A204.1 (cell line): ENCODE measurements at regions not wholly inside any gene's neighbourhood (a gene's known extent, or its start where the extent isn't known, plus 50 kb on each side); places are given as distances from the start of the nearest gene placed in this dataset.

Source experiments
- FAIRE-seq: peaks from 2 replicates; lab custom pipeline; 2012; peaks lifted over from hg19 to GRCh38; lab: Jason Lieb, UNC

GRCh38 chr5:135234666-135235401 lies 164.2 kb downstream of the MACROH2A1 start:
- FAIRE-seq = no peak

GRCh38 chr5:135234242-135234641 lies 164.8 kb downstream of the MACROH2A1 start:
- no peak for FAIRE-seq

- FAIRE-seq = no peak
Observed at GRCh38 chr5:135233477-135233876, 165.6 kb downstream of the MACROH2A1 start.

- FAIRE-seq = no peak
Observed at GRCh38 chr5:135232958-135233357, 166.1 kb downstream of the MACROH2A1 start.

GRCh38 chr5:135231289-135231688 lies 167.7 kb downstream of the MACROH2A1 start:
- FAIRE-seq = no peak

GRCh38 chr5:135230251-135230925 lies 168.6 kb downstream of the MACROH2A1 start:
- no peak for FAIRE-seq

- FAIRE-seq = no peak
Observed at GRCh38 chr5:135229679-135230132, 169.3 kb downstream of the MACROH2A1 start.

GRCh38 chr5:135229122-135229521 lies 169.9 kb downstream of the MACROH2A1 start:
- FAIRE-seq = no peak

GRCh38 chr5:135228222-135228621 lies 170.8 kb downstream of the MACROH2A1 start:
- no peak for FAIRE-seq

- no peak for FAIRE-seq
Observed at GRCh38 chr5:135227064-135228022, 171.7 kb downstream of the MACROH2A1 start.

- FAIRE-seq = no peak
Observed at GRCh38 chr5:135225856-135226560, 173.0 kb downstream of the MACROH2A1 start.

GRCh38 chr5:135223891-135224625 lies 175.0 kb downstream of the MACROH2A1 start:
- FAIRE-seq = no peak

GRCh38 chr5:135223404-135223803 lies 175.6 kb downstream of the MACROH2A1 start:
- no peak for FAIRE-seq

- no peak for FAIRE-seq
Observed at GRCh38 chr5:135222771-135223170, 176.3 kb downstream of the MACROH2A1 start.

GRCh38 chr5:135222171-135222681 lies 176.8 kb downstream of the MACROH2A1 start:
- FAIRE-seq = no peak

GRCh38 chr5:135221696-135222095 lies 177.3 kb downstream of the MACROH2A1 start:
- FAIRE-seq = no peak

- no peak for FAIRE-seq
Observed at GRCh38 chr5:135221187-135221473, 177.9 kb downstream of the MACROH2A1 start.

- FAIRE-seq = no peak
Observed at GRCh38 chr5:135220394-135221186, 178.4 kb downstream of the MACROH2A1 start.

GRCh38 chr5:135219868-135220267 lies 179.2 kb downstream of the MACROH2A1 start:
- no peak for FAIRE-seq
